ENCODE measurements at regions not wholly inside any gene's neighbourhood (a gene's known extent, or its start where the extent isn't known, plus 50 kb on each side); places are given as distances from the start of the nearest gene placed in this dataset.

DNA sequence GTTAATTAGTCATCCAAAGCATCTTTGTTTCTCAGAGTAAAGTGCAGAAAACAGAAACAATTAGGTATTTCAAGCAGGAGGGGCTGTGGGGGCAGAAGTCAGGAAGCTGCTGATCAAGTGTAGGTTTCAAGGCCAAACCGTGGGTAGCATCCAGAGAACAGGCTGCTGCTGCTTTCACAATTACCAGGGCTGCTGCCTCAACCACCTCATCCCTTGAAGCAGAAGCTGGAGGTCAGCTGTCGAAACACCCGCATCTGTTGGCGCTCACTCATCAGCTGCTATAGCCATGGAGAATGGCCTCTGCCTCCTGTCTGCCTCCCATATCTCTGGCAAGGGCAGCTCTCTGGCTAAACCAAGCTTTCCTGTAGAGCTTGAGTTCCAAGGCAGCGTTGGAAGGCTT, 122.9 kb upstream of the OSMR start:
- CTCF ChIA-PET = interaction anchor here (1.2 to 1.6 kb wide), 2 partner anchors 57 to 281 kb away, joined by 3 to 5 read pairs; no protein-coding TSS in a partner anchor

More for the DNA sequence above, 122.9 kb upstream of the OSMR start:
- Histone ChIP-seq H3K79me2 (ENCODE audit: insufficient read depth) (no peaks in the 10 kb centered on the region), H3K4me1 (ENCODE audit: control insufficient read depth in 1 of 2, insufficient read depth in 2 of 2, low read depth in 1 of 2, low read length in 1 of 2) (peaks cover 12 to 16% of the 10 kb centered on the region in 2 experiments; a peak in 3 of 4 replicates), H3K36me3 (replicated peaks in 1 of 2; ENCODE audit: control insufficient read depth in 1 of 2, insufficient read depth in 2 of 2, low read length in 1 of 2) (no peaks in the 10 kb centered on the region), H3F3A (replicated peaks; ENCODE audit: insufficient read depth) (no peaks in the 10 kb centered on the region), H3K9me3 (no peaks in the 10 kb centered on the region), H3K27ac (ENCODE audit: low read depth in 2 of 2, low read length in 1 of 2) (no peak overlapping the region), H2AFZ (ENCODE audit: low read depth) (no peak overlapping the region), H3K4me3 (ENCODE audit: low read depth in 2 of 2, low read length in 1 of 2) (no peak overlapping the region), H3K9ac (no peak overlapping the region), H3K27me3 (ENCODE audit: insufficient read depth) (no peaks in the 10 kb centered on the region), H3K9me2 (no peaks in the 10 kb centered on the region), H4K20me1 (ENCODE audit: insufficient read depth) (no peaks in the 10 kb centered on the region), H3K4me2 (no peak overlapping the region)
- DNase-seq = no peak
- WGBS (ENCODE audit: low lambda C conversion rate) = 72% methylated on average over 5 of the region's 5 CpGs
- POLR2A ChIA-PET = no interaction called here
- TF ChIP-seq RXRA (IDR thresholded peaks at IDR 0.05; ENCODE audit: borderline replicate concordance, low read depth) (no peak), REST (IDR thresholded peaks at IDR 0.05; ENCODE audit: low read depth, low read length) (no peak), EZH2phosphoT487 (IDR thresholded peaks at IDR 0.05; ENCODE audit: borderline replicate concordance, low read depth) (no peak), PBX3 (IDR thresholded peaks at IDR 0.05) (no peak), RAD21 (IDR thresholded peaks at IDR 0.05; ENCODE audit: low read length) (no peak), FOSL2 (IDR thresholded peaks at IDR 0.05; ENCODE audit: borderline replicate concordance, low read depth) (no peak), JUND (IDR thresholded peaks at IDR 0.05) (no peak), RCOR1 (IDR thresholded peaks at IDR 0.05; ENCODE audit: low read length) (no peak), TEAD4 (IDR thresholded peaks at IDR 0.05; ENCODE audit: borderline replicate concordance, insufficient read depth) (no peak), GABPA (IDR thresholded peaks at IDR 0.05; ENCODE audit: low read depth) (no peak), TAF1 (IDR thresholded peaks at IDR 0.05; ENCODE audit: borderline replicate concordance, low read depth, low read length) (no peak), MAX (IDR thresholded peaks at IDR 0.05; ENCODE audit: low read depth) (no peak), NRF1 (IDR thresholded peaks at IDR 0.05; ENCODE audit: low read depth, low read length) (no peak), MXI1 (IDR thresholded peaks at IDR 0.05; ENCODE audit: low read depth, low read length) (no peak), CHD2 (IDR thresholded peaks at IDR 0.05; ENCODE audit: low read length, partially characterized antibody) (no peak), FOXM1 (IDR thresholded peaks at IDR 0.05; ENCODE audit: low read depth) (no peak), SMC3 (IDR thresholded peaks at IDR 0.05; ENCODE audit: low read depth, low read length) (no peak)
- TF ChIP-seq, protein P1, sequence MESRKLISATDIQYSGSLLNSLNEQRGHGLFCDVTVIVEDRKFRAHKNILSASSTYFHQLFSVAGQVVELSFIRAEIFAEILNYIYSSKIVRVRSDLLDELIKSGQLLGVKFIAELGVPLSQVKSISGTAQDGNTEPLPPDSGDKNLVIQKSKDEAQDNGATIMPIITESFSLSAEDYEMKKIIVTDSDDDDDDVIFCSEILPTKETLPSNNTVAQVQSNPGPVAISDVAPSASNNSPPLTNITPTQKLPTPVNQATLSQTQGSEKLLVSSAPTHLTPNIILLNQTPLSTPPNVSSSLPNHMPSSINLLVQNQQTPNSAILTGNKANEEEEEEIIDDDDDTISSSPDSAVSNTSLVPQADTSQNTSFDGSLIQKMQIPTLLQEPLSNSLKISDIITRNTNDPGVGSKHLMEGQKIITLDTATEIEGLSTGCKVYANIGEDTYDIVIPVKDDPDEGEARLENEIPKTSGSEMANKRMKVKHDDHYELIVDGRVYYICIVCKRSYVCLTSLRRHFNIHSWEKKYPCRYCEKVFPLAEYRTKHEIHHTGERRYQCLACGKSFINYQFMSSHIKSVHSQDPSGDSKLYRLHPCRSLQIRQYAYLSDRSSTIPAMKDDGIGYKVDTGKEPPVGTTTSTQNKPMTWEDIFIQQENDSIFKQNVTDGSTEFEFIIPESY (IDR thresholded peaks at IDR 0.05; ENCODE audit: borderline replicate concordance, low read depth) = no peak
- TF ChIP-seq, protein P2, sequence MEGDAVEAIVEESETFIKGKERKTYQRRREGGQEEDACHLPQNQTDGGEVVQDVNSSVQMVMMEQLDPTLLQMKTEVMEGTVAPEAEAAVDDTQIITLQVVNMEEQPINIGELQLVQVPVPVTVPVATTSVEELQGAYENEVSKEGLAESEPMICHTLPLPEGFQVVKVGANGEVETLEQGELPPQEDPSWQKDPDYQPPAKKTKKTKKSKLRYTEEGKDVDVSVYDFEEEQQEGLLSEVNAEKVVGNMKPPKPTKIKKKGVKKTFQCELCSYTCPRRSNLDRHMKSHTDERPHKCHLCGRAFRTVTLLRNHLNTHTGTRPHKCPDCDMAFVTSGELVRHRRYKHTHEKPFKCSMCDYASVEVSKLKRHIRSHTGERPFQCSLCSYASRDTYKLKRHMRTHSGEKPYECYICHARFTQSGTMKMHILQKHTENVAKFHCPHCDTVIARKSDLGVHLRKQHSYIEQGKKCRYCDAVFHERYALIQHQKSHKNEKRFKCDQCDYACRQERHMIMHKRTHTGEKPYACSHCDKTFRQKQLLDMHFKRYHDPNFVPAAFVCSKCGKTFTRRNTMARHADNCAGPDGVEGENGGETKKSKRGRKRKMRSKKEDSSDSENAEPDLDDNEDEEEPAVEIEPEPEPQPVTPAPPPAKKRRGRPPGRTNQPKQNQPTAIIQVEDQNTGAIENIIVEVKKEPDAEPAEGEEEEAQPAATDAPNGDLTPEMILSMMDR (IDR thresholded peaks at IDR 0.05) = no peak
- TF ChIP-seq, protein P3, sequence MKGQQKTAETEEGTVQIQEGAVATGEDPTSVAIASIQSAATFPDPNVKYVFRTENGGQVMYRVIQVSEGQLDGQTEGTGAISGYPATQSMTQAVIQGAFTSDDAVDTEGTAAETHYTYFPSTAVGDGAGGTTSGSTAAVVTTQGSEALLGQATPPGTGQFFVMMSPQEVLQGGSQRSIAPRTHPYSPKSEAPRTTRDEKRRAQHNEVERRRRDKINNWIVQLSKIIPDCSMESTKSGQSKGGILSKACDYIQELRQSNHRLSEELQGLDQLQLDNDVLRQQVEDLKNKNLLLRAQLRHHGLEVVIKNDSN (IDR thresholded peaks at IDR 0.05; ENCODE audit: borderline replicate concordance, low read depth) = no peak

Measured in SK-N-SH (cell line).